GM12878 (cell line): ENCODE measurements at regions not wholly inside any gene's neighbourhood (a gene's known extent, or its start where the extent isn't known, plus 50 kb on each side); places are given as distances from the start of the nearest gene placed in this dataset.

Experiments
- ATAC-seq: fragments of 200-7000 bp; cut with Tn5 transposase; 3 replicates; pipeline ENCODE4 v1.9.1; 2020; ENCODE audit warnings: mild to moderate bottlenecking, moderate library complexity
- BruUV-seq: library from RNA; stranded (reverse); fragments of 400-500 nt; replicated peaks from 2 replicates; lab custom pipeline; 2021; lab: Mats Ljungman, UMichigan
- CTCF ChIA-PET: fragments of 300-600 bp; sonication (Branson Sonifier 250); formaldehyde crosslinking; extraction: SDS; loops from one replicate; lab custom pipeline; 2021; ENCODE audit warnings: inconsistent platforms; lab: Yijun Ruan, JAX
- POLR2A ChIA-PET: fragments of 350-600 bp; formaldehyde crosslinking; extraction: SDS; loops from one replicate; lab custom pipeline; 2021; ENCODE audit warnings: inconsistent platforms; lab: Charles Lee
- RAD21 ChIA-PET: fragments of 300-600 bp; sonication (Branson Sonifier 250); formaldehyde crosslinking; loops from one replicate; lab custom pipeline; 2023; ENCODE audit warnings: antibody characterized with exemption; ENCODE audit not compliant: unreplicated experiment; lab: Charles Lee
- SMC1A ChIA-PET: fragments of 300-600 bp; sonication (Branson Sonifier 250); formaldehyde crosslinking; loops from one replicate; lab custom pipeline; 2023; ENCODE audit not compliant: unreplicated experiment, uncharacterized antibody; lab: Charles Lee
- DNase-seq: peaks from one replicate; pipeline ENCODE4 v3.0.0-alpha.2; 2011; ENCODE audit warnings: low read depth, low spot score
- FAIRE-seq: peaks from 3 replicates; lab custom pipeline; 2011; peaks lifted over from hg19 to GRCh38; lab: Jason Lieb, UNC
- H2AFZ ChIP-seq: 2 replicates; pipeline ENCODE4 v1.6.0; 2011; ENCODE audit warnings: low read depth, low read length, control low read depth; ENCODE audit not compliant: control insufficient read depth
- H3K27ac ChIP-seq: 2 replicates; pipeline ENCODE4 v1.5.1; 2011; ENCODE audit warnings: control low read depth; ENCODE audit not compliant: control insufficient read depth, insufficient read depth
- H3K27me3 ChIP-seq, 2 experiments: replicated peaks in 1 of 2; 2 replicates each; pipeline versions ENCODE4 v1.6.0 to v1.6.1; 2011; ENCODE audit warnings: low read length in 1 of 2; ENCODE audit not compliant: control insufficient read depth in 2 of 2, insufficient read depth in 2 of 2
- H3K36me3 ChIP-seq, 2 experiments: 2 replicates each; pipeline ENCODE4 v1.5.1; 2011; ENCODE audit warnings: low read length in 1 of 2; ENCODE audit not compliant: control insufficient read depth in 2 of 2, insufficient read depth in 2 of 2
- H3K4me1 ChIP-seq: 2 replicates; pipeline ENCODE4 v1.6.1; 2011; ENCODE audit warnings: mild to moderate bottlenecking, low read length, moderate library complexity, mixed read lengths; ENCODE audit not compliant: control insufficient read depth, insufficient read depth
- H3K4me2 ChIP-seq: 2 replicates; pipeline ENCODE4 v1.6.0; 2011; ENCODE audit warnings: control low read depth; ENCODE audit not compliant: control insufficient read depth, insufficient read depth
- H3K4me3 ChIP-seq: fragments of 200-600 bp; sonication (generic); 2 replicates; pipeline ENCODE4 v1.5.1; 2016
- H3K79me2 ChIP-seq: 2 replicates; pipeline ENCODE4 v1.6.0; 2011; ENCODE audit warnings: low read length; ENCODE audit not compliant: control insufficient read depth, insufficient read depth
- H3K9ac ChIP-seq: 2 replicates; pipeline ENCODE4 v1.8.0; 2011; ENCODE audit warnings: low read length, control low read depth, mixed read lengths; ENCODE audit not compliant: control insufficient read depth, insufficient read depth
- H3K9me3 ChIP-seq: replicated peaks from 3 replicates; pipeline ENCODE4 v1.5.1; 2011; ENCODE audit warnings: mild to moderate bottlenecking, low read length; ENCODE audit not compliant: control insufficient read depth, insufficient read depth
- H4K20me1 ChIP-seq: 2 replicates; pipeline ENCODE4 v1.6.0; 2011; ENCODE audit not compliant: control insufficient read depth, insufficient read depth
- IKZF2 ChIP-seq, 2 experiments: fragments of 450-650 bp; IDR thresholded peaks; 2 replicates each; pipeline ENCODE4 v1.6.1; 2017; ENCODE audit warnings: mild to moderate bottlenecking in 2 of 2, moderate library complexity in 2 of 2
- IRF3 ChIP-seq: fragments of 450-650 bp; IDR thresholded peaks from 2 replicates; pipeline ENCODE4 v1.6.1; 2014; ENCODE audit warnings: mild to moderate bottlenecking
- POLR2A ChIP-seq: IDR thresholded peaks from 2 replicates; pipeline ENCODE4 v1.6.1; 2011; ENCODE audit warnings: low read depth, mild to moderate bottlenecking, low read length
- SIN3A ChIP-seq: IDR thresholded peaks from 2 replicates; pipeline ENCODE4 v1.6.1; 2012; ENCODE audit warnings: low read depth, low read length, improper control_type of control experiment
- SIX5 ChIP-seq: IDR thresholded peaks from 2 replicates; pipeline ENCODE4 v1.6.1; 2011; ENCODE audit warnings: mild to moderate bottlenecking, low read depth, low read length, moderate library complexity; ENCODE audit not compliant: severe bottlenecking
- TCF12 ChIP-seq: IDR thresholded peaks from 2 replicates; pipeline ENCODE4 v1.6.1; 2011; ENCODE audit warnings: low read depth, mild to moderate bottlenecking, low read length
- ZNF274 ChIP-seq: IDR thresholded peaks from one replicate; pipeline ENCODE4 v1.8.0; 2011; ENCODE audit not compliant: insufficient read length, insufficient read depth
- ZZZ3 ChIP-seq: IDR thresholded peaks from 2 replicates; pipeline ENCODE4 v1.6.1; 2011; ENCODE audit warnings: low read depth; ENCODE audit not compliant: control insufficient read depth, insufficient read length
- WGBS: methylation state at CpG from one replicate; pipeline ENCODE4 v1.1.6; 2016; ENCODE audit warnings: low lambda C conversion rate; ENCODE audit not compliant: insufficient replicate concordance, insufficient coverage; ENCODE audit errors: missing lambda C conversion rate; 5-methylcytosine and 5-hydroxymethylcytosine counted together
- in situ Hi-C: fragments of 300-500 bp; cut with MboI; formaldehyde crosslinking; loops from 9 replicates; pipeline ENCODE4 v1.14.3; 2018; ENCODE audit warnings: mixed read lengths
- intact Hi-C: fragments of 100-400 bp; cut with micrococcal nuclease; formaldehyde crosslinking; loops from one replicate; pipeline ENCODE4 v1.14.2; 2022; ENCODE audit not compliant: unreplicated experiment

GRCh38 chr6:144782634-144783033, 497.5 kb downstream of the UTRN start (continued):
- TF ChIP-seq TCF12 = no peak
- no peak for TF ChIP-seq SIX5
- no peak for TF ChIP-seq POLR2A
- TF ChIP-seq ZZZ3 = no peak

GRCh38 chr6:144785056-144785455, 499.9 kb downstream of the UTRN start:
- RAD21 ChIA-PET = no interaction called here
- no peak for FAIRE-seq
- H3K4me3 ChIP-seq = no peak overlapping the region
- no peak overlapping the region for H3K9ac ChIP-seq
- CTCF ChIA-PET = interaction anchor here (1.1 kb wide), 1 partner anchor 23 kb away, joined by 3 read pairs; no protein-coding TSS in a partner anchor
- intact Hi-C loops (no loop called here), in situ Hi-C loops (no loop called here)
- no peak overlapping the region for H2AFZ ChIP-seq
- TF ChIP-seq SIN3A (no peak), ZNF274 (no peak), IRF3 (no peak), IKZF2 (IDR thresholded peaks at IDR 0.05) (no peak)
- POLR2A ChIA-PET = no interaction called here
- H3K27me3 ChIP-seq = no peaks in the 10 kb centered on the region
- no peak overlapping the region for H3K27ac ChIP-seq
- SMC1A ChIA-PET = no interaction called here
- no peaks in the 10 kb centered on the region for H3K9me3 ChIP-seq
- no peaks in the 10 kb centered on the region for H3K79me2 ChIP-seq
- no peak for ATAC-seq
- BruUV-seq = no TSS peak
- no peaks in the 10 kb centered on the region for H3K4me1 ChIP-seq
- H4K20me1 ChIP-seq = no peaks in the 10 kb centered on the region
- 51% methylated on average over 3 of the region's 3 CpGs for WGBS
- H3K36me3 ChIP-seq = 0 out of 4 replicates have a peak, but pooled peaks cover 0 to 3% of the 10 kb centered on the region in 2 experiments
- H3K4me2 ChIP-seq = no peak overlapping the region
- DNase-seq = no peak
